Hepatocyte (in vitro differentiated cells): ENCODE measurements at regions not wholly inside any gene's neighbourhood (a gene's known extent, or its start where the extent isn't known, plus 50 kb on each side); places are given as distances from the start of the nearest gene placed in this dataset.

Experiments used
- EZH2 ChIP-seq: fragments of 200-600 bp; sonication (generic); IDR thresholded peaks from 2 replicates; pipeline ENCODE4 v1.6.1; 2016; ENCODE audit warnings: antibody characterized with exemption, mild to moderate bottlenecking, borderline replicate concordance
- EZH2phosphoT487 ChIP-seq: fragments of 200-600 bp; sonication (generic); IDR thresholded peaks from one replicate; pipeline ENCODE4 v1.6.1; 2018; ENCODE audit warnings: antibody characterized with exemption, mild to moderate bottlenecking, low read depth, moderate library complexity; ENCODE audit not compliant: unreplicated experiment, severe bottlenecking
- TF ChIP-seq, protein P1 (sequence below): fragments of 200-600 bp; sonication (generic); IDR thresholded peaks from 2 replicates; pipeline ENCODE4 v1.5.1; 2016; ENCODE audit warnings: antibody characterized with exemption, mild to moderate bottlenecking; ENCODE audit not compliant: poor library complexity

DNA sequence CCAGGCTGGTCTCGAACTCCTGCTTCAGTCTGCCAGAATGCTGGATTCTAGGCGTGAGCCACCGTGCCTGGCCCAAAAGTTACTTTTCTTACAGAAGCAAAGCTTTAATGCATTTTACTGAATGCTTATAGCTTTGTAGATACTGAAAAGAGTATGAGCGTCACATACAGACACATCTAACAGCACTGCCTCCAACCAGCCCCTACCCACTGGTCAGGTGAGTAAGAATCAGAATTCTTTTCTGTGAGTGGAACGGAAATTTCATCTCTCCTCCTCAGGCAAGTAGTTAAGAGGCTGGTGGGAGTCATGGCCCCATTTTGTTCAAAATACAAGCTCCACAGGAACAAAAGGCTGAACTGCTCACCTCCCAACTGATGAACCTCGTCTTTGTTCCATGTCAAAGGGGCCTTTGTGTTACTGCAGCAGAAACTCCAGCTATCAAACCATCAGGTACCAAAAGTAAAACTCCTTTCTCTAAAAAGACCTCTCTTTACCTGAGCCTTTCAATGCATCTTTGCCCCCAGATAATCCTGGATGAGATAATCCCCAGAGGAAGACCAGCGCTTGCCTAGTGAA, 92.4 kb upstream of the RPH3AL start:
- TF ChIP-seq, protein P1, sequence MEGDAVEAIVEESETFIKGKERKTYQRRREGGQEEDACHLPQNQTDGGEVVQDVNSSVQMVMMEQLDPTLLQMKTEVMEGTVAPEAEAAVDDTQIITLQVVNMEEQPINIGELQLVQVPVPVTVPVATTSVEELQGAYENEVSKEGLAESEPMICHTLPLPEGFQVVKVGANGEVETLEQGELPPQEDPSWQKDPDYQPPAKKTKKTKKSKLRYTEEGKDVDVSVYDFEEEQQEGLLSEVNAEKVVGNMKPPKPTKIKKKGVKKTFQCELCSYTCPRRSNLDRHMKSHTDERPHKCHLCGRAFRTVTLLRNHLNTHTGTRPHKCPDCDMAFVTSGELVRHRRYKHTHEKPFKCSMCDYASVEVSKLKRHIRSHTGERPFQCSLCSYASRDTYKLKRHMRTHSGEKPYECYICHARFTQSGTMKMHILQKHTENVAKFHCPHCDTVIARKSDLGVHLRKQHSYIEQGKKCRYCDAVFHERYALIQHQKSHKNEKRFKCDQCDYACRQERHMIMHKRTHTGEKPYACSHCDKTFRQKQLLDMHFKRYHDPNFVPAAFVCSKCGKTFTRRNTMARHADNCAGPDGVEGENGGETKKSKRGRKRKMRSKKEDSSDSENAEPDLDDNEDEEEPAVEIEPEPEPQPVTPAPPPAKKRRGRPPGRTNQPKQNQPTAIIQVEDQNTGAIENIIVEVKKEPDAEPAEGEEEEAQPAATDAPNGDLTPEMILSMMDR = no peak
- no peak for TF ChIP-seq EZH2
- TF ChIP-seq EZH2phosphoT487 = no peak
